Chondrocyte (in vitro differentiated cells): ENCODE measurements at regions not wholly inside any gene's neighbourhood (a gene's known extent, or its start where the extent isn't known, plus 50 kb on each side); places are given as distances from the start of the nearest gene placed in this dataset.
A peak's percentile ranks its signal among the peaks of the same experiment; 100 is the strongest.
"Not testable (repeated sequence)": the region's sequence is repeated elsewhere in the genome, so short reads cannot be mapped to it uniquely, and the experiment has no call there.

Experiments
- DNase-seq: peaks from one replicate; pipeline ENCODE4 v3.0.0; 2021; ENCODE audit warnings: mixed read lengths, low spot score
- H3K27ac Mint-ChIP-seq: one replicate; pipeline ENCODE4 v1.8.0; 2021; ENCODE audit warnings: mild to moderate bottlenecking, moderate library complexity, mixed read lengths; ENCODE audit not compliant: unreplicated experiment
- H3K27me3 Mint-ChIP-seq: 2 replicates; pipeline ENCODE4 v1.8.0; 2021; ENCODE audit warnings: low read depth, mixed read lengths
- H3K36me3 Mint-ChIP-seq: 2 replicates; pipeline ENCODE4 v1.8.0; 2021; ENCODE audit warnings: low read depth, mixed read lengths
- H3K4me1 Mint-ChIP-seq: 2 replicates; pipeline ENCODE4 v1.8.0; 2021; ENCODE audit warnings: low read depth, mild to moderate bottlenecking, mixed read lengths
- H3K4me3 Mint-ChIP-seq: one replicate; pipeline ENCODE4 v1.8.0; 2021; ENCODE audit warnings: mild to moderate bottlenecking, moderate library complexity, mixed read lengths; ENCODE audit not compliant: unreplicated experiment
- H3K9me3 Mint-ChIP-seq: 2 replicates; pipeline ENCODE4 v1.8.0; 2021; ENCODE audit warnings: low read depth, mixed read lengths
- TF ChIP-seq, protein P1 (sequence below): fragments of 200-600 bp; sonication (generic); IDR thresholded peaks from 2 replicates; pipeline ENCODE4 v1.5.0; 2021; ENCODE audit warnings: antibody characterized with exemption, mild to moderate bottlenecking, moderate library complexity

DNA sequence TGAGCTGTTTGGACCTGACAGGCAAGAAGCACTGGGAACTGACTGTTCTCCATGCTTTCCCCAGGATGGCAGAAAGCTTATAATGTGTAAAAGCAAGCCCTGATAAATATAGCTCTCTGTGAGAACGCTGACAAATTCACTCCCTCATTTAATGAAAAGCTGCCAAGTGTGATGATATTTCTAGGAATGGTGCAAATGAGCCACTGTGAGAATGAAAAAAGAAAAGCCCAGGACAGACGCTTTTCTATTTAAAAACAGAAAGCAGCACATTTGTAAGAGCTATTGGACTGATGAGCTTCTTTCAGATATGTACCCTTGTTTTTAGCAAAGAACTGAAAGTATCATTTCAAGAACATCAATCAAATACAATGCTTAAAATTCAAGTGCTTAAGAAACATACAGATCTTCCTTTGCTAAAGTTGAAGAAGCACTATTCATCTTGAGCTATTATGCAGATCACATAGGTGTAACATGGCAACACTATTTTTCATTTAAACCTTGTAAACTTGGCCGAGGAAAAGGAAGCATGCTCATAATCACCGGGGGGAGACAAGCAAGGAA, 842.6 kb upstream of the ACO1 start:
- peaks cover 3% of the 10 kb centered on the region for H3K9me3 Mint-ChIP-seq
- no peaks in the 10 kb centered on the region for H3K36me3 Mint-ChIP-seq

DNA sequence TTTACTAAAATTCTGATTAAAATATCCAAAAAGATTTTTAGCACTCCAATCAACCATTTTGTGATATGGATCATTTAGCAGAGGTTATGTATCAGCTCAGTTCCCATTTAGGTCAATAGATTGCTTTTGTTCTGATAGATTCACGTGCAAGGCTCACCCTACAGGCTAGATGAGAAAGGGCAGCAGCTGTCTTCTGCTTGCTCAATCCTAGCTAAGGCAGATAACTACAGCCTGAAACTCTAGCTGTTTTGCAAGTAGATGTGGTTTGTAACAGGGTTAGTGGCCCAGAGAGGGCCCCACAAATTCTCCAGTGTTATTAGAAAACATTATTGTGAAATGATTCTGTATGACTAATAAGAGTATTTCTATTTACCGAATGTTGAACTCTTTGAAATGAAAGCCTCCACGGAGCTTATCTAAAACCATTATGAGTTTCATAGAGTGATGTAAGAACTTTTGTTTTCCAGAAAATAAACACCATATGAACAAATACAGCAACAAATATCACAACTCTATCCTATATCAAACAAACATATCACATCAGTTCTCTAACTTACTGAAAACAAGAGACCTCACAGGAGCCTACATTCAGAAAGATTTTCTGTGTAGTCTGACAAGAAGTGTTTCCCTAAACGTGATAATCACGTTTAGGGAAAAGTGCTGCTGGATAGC, 841.9 kb upstream of the ACO1 start:
- no peak for DNase-seq
- no peak overlapping the region for H3K27ac Mint-ChIP-seq
- peaks cover 11% of the 10 kb centered on the region for H3K4me1 Mint-ChIP-seq
- H3K27me3 Mint-ChIP-seq = peaks cover 1% of the 10 kb centered on the region
- H3K36me3 Mint-ChIP-seq = no peaks in the 10 kb centered on the region
- peaks cover 3% of the 10 kb centered on the region for H3K9me3 Mint-ChIP-seq
- TF ChIP-seq, protein P1, sequence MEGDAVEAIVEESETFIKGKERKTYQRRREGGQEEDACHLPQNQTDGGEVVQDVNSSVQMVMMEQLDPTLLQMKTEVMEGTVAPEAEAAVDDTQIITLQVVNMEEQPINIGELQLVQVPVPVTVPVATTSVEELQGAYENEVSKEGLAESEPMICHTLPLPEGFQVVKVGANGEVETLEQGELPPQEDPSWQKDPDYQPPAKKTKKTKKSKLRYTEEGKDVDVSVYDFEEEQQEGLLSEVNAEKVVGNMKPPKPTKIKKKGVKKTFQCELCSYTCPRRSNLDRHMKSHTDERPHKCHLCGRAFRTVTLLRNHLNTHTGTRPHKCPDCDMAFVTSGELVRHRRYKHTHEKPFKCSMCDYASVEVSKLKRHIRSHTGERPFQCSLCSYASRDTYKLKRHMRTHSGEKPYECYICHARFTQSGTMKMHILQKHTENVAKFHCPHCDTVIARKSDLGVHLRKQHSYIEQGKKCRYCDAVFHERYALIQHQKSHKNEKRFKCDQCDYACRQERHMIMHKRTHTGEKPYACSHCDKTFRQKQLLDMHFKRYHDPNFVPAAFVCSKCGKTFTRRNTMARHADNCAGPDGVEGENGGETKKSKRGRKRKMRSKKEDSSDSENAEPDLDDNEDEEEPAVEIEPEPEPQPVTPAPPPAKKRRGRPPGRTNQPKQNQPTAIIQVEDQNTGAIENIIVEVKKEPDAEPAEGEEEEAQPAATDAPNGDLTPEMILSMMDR = peak; percentile 69
- H3K4me3 Mint-ChIP-seq = no peak overlapping the region

More for the DNA sequence above, 842.6 kb upstream of the ACO1 start:
- DNase-seq = no peak
- Mint-ChIP-seq H3K27ac (no peak overlapping the region), H3K4me3 (no peak overlapping the region), H3K4me1 (peaks cover 11% of the 10 kb centered on the region), H3K27me3 (peaks cover 1% of the 10 kb centered on the region)
- TF ChIP-seq, protein P1 = no peak

DNA sequence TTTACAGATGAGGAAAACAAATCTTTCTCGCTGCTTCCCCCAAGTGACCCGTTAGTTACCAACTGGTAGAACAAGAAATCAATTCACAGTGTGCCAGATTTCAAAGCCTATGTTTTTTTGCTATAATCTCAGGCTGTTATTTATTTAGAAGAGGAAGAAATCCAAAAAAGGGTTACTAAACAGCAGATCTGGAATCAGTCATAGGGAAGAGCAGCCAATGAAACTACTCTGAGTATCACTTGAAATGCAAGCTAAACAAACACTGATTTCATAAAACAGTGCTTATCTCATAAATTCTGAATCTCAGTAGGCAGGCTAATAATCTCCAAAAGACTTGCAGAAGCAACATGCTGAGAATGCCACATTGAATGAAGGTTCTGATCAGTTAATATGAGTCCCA, 829.5 kb upstream of the ACO1 start:
- no peak for DNase-seq
- H3K27me3 Mint-ChIP-seq = no peaks in the 10 kb centered on the region
- no peak overlapping the region for H3K4me3 Mint-ChIP-seq
- H3K4me1 Mint-ChIP-seq = no peaks in the 10 kb centered on the region
- no peak overlapping the region for H3K27ac Mint-ChIP-seq
- H3K9me3 Mint-ChIP-seq = peaks cover 2% of the 10 kb centered on the region
- H3K36me3 Mint-ChIP-seq = no peaks in the 10 kb centered on the region
- TF ChIP-seq, protein P1 = no peak

DNA sequence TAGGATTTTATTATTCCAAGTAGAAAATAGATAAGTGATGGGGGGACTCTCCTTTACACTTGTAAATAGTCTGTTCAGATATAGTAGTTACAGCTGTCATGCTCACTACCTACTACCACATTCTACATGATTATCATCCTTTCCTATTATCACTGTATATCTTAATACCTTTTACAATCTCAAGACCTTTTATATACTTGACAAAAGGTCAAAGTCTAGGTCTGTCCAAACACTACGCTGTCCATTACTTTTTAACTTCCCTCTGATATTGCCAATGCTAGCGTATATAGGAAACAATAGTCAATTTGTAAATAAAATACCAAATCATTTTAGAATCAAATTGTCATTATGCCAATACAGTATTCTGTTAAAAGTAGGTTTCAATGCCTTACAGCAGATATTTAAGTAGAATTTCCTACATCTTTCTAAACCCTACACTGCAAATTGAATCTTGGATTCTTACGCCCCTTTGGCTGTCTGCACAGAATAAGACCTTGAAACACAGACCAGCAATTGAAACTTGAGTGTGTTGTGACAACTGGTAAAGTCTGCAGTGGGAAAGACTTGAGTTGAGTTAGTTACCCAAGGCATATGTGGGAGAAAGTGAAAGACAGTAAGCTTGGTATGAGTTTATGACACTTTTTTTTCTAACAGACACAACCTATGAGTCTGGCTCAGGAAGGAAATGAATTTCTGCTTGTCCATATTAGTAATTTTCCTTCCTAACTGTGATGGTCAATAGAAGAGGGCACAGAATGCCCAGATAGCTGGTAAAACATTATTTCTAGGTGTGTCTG, 827.6 kb upstream of the ACO1 start:
- H3K9me3 Mint-ChIP-seq = peaks cover 2% of the 10 kb centered on the region
- TF ChIP-seq, protein P1 = no peak
- no peak overlapping the region for H3K4me3 Mint-ChIP-seq
- no peaks in the 10 kb centered on the region for H3K36me3 Mint-ChIP-seq
- H3K4me1 Mint-ChIP-seq = no peaks in the 10 kb centered on the region
- no peaks in the 10 kb centered on the region for H3K27me3 Mint-ChIP-seq
- no peak for DNase-seq
- no peak overlapping the region for H3K27ac Mint-ChIP-seq

DNA sequence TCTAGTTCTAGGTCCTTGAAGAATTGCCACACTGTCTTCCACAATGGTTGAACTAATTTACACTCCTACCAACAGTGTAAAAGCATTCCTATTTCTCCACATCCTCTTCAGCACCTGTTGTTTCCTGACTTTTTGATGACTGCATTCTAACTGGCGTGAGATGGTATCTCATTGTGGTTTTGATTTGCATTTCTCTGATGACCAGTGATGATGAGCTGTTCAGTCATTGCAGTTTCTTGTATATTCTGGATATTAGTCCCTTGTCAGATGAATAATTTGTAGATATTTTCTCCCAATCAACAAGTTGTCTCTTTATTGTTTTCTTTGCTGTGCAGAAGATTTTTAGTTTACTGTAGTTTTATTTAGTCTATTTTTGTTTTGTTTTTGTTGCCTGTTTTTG, 812.3 kb upstream of the ACO1 start:
- peaks cover 25% of the 10 kb centered on the region for H3K4me1 Mint-ChIP-seq
- not testable (repeated sequence) for DNase-seq, H3K27me3 Mint-ChIP-seq, H3K9me3 Mint-ChIP-seq, H3K4me3 Mint-ChIP-seq, H3K27ac Mint-ChIP-seq, H3K36me3 Mint-ChIP-seq
